ENCODE measurements at regions not wholly inside any gene's neighbourhood (a gene's known extent, or its start where the extent isn't known, plus 50 kb on each side); places are given as distances from the start of the nearest gene placed in this dataset.

DNA sequence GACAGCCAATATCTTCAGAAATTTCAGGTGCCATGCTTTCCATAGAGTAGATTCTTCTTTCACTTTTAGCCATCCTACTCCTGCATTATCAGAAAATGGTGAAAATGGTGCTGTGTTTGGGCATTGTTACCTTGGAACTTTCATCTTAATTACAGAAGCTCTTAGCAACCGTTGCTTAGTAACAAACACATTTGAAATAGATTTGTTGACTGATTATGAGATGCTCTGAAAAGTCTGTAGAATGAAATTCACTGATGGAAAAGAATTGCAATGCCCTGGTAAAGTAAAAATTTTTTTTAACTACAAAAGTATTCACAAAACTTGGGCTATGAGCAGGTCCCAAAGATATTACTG is 249.3 kb upstream of the NEBL start:
- Histone ChIP-seq H4K20me1 (ENCODE audit: insufficient read depth) (no peaks in the 10 kb centered on the region), H3K9me3 (ENCODE audit: low read length) (no peaks in the 10 kb centered on the region), H3K27ac (ENCODE audit: low read length) (peak overlapping the region; percentile 53), H3K79me2 (replicated peaks; ENCODE audit: insufficient read depth, low read length) (no peaks in the 10 kb centered on the region), H3K4me2 (ENCODE audit: low read length) (peak overlapping the region; percentile 49), H3K36me3 (ENCODE audit: insufficient read depth, low read length) (no peaks in the 10 kb centered on the region), H3K9me2 (ENCODE audit: insufficient read depth, low read length) (no peaks in the 10 kb centered on the region), H3K27me3 (ENCODE audit: insufficient read depth, low read depth, low read length) (no peaks in the 10 kb centered on the region), H3F3A (ENCODE audit: insufficient read depth, low read length, poor library complexity, severe bottlenecking) (peaks cover 5% of the 10 kb centered on the region), H2AFZ (ENCODE audit: low read depth, low read length) (no peak overlapping the region), H3K9ac (ENCODE audit: low read length) (no peak overlapping the region), H3K4me3 (ENCODE audit: low read length) (peak overlapping the region; percentile 54)
- TF ChIP-seq MXI1 (conservative IDR thresholded peaks at IDR 0.05; ENCODE audit: poor library complexity, severe bottlenecking) (peak; percentile 9), POLR2AphosphoS5 (IDR thresholded peaks at IDR 0.05) (no peak), EP300 (conservative IDR thresholded peaks at IDR 0.05; ENCODE audit: poor library complexity, severe bottlenecking) (no peak)
- TF ChIP-seq, protein P1, sequence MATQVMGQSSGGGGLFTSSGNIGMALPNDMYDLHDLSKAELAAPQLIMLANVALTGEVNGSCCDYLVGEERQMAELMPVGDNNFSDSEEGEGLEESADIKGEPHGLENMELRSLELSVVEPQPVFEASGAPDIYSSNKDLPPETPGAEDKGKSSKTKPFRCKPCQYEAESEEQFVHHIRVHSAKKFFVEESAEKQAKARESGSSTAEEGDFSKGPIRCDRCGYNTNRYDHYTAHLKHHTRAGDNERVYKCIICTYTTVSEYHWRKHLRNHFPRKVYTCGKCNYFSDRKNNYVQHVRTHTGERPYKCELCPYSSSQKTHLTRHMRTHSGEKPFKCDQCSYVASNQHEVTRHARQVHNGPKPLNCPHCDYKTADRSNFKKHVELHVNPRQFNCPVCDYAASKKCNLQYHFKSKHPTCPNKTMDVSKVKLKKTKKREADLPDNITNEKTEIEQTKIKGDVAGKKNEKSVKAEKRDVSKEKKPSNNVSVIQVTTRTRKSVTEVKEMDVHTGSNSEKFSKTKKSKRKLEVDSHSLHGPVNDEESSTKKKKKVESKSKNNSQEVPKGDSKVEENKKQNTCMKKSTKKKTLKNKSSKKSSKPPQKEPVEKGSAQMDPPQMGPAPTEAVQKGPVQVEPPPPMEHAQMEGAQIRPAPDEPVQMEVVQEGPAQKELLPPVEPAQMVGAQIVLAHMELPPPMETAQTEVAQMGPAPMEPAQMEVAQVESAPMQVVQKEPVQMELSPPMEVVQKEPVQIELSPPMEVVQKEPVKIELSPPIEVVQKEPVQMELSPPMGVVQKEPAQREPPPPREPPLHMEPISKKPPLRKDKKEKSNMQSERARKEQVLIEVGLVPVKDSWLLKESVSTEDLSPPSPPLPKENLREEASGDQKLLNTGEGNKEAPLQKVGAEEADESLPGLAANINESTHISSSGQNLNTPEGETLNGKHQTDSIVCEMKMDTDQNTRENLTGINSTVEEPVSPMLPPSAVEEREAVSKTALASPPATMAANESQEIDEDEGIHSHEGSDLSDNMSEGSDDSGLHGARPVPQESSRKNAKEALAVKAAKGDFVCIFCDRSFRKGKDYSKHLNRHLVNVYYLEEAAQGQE (IDR thresholded peaks at IDR 0.05; ENCODE audit: borderline replicate concordance) = no peak

DNA sequence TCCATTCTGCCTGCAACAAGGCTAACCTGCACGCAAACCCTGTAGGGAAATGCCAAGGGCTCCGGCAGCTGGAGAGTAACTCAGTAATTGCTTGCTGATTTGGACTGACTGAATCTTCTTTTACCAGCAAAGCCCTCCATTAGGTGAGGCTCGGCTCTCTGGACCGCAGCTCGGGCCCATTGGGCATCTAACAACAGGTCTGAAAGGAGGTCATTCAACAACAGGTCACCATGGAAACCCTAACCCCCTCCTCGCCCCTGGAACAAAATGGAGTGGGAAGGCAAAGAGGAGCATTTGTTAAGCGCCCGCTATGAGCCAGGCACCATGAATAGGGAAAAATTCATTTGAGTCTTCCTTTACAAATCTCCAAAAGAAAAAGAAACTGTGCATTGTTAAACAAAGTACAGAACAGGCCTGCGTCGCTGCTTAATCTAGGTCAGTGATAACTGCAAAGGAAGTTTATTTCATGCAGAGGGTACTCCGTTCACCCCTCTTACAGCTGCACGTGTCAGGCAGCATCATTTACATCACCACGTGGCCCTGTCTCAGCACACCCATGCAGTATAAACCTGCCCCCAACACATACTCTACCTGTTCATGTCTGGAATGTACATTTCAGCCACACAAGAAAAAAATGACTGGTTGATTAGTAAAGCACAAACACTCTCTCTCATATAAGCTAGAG is 248.8 kb upstream of the NEBL start:
- peak; percentile 24 for TF ChIP-seq POLR2AphosphoS5 (IDR thresholded peaks at IDR 0.05)
- no peak for TF ChIP-seq EP300 (conservative IDR thresholded peaks at IDR 0.05; ENCODE audit: poor library complexity, severe bottlenecking)
- peak; percentile 75 for TF ChIP-seq MXI1 (conservative IDR thresholded peaks at IDR 0.05; ENCODE audit: poor library complexity, severe bottlenecking)
- Histone ChIP-seq H3K9me2 (ENCODE audit: insufficient read depth, low read length) (no peaks in the 10 kb centered on the region), H3K27me3 (ENCODE audit: insufficient read depth, low read depth, low read length) (no peaks in the 10 kb centered on the region), H3K9me3 (ENCODE audit: low read length) (no peaks in the 10 kb centered on the region), H2AFZ (ENCODE audit: low read depth, low read length) (no peak overlapping the region), H3K27ac (ENCODE audit: low read length) (peak overlapping the region; percentile 53), H3K36me3 (ENCODE audit: insufficient read depth, low read length) (no peaks in the 10 kb centered on the region), H3K4me2 (ENCODE audit: low read length) (peak overlapping the region; percentile 49), H4K20me1 (ENCODE audit: insufficient read depth) (no peaks in the 10 kb centered on the region), H3K9ac (ENCODE audit: low read length) (no peak overlapping the region), H3F3A (ENCODE audit: insufficient read depth, low read length, poor library complexity, severe bottlenecking) (peaks cover 5% of the 10 kb centered on the region), H3K4me3 (ENCODE audit: low read length) (peak overlapping the region; percentile 54), H3K79me2 (replicated peaks; ENCODE audit: insufficient read depth, low read length) (no peaks in the 10 kb centered on the region)

DNA sequence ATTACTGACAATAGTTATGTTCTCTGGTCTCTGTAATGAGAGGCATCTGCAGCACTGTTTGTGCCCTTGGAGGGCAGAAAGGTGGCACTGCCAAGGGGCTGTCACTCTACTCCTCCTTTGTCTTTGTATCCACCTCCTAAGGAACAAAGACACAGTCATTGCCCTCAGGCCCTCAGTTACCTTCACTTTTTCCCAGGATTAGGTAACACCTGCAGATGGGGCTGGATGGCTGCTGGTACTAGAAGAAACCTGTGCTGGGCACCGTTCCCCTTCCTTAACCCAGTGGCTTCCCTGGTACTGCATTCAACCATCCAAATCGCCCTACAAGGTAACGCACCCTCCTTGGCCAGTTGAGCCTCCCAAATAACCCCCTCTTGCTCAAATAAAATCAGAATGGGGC is 246.9 kb upstream of the NEBL start:
- no peaks in the 10 kb centered on the region for H3K36me3 ChIP-seq (ENCODE audit: insufficient read depth, low read length)
- no peak overlapping the region for H3K4me3 ChIP-seq (ENCODE audit: low read length)
- no peaks in the 10 kb centered on the region for H3K9me2 ChIP-seq (ENCODE audit: insufficient read depth, low read length)
- H3K79me2 ChIP-seq (replicated peaks; ENCODE audit: insufficient read depth, low read length) = no peaks in the 10 kb centered on the region
- no peak overlapping the region for H2AFZ ChIP-seq (ENCODE audit: low read depth, low read length)
- TF ChIP-seq POLR2AphosphoS5 (IDR thresholded peaks at IDR 0.05) = no peak
- H3K9me3 ChIP-seq (ENCODE audit: low read length) = no peaks in the 10 kb centered on the region
- H3F3A ChIP-seq (ENCODE audit: insufficient read depth, low read length, poor library complexity, severe bottlenecking) = peaks cover 5% of the 10 kb centered on the region
- no peak overlapping the region for H3K9ac ChIP-seq (ENCODE audit: low read length)
- no peak overlapping the region for H3K27ac ChIP-seq (ENCODE audit: low read length)
- no peaks in the 10 kb centered on the region for H3K27me3 ChIP-seq (ENCODE audit: insufficient read depth, low read depth, low read length)
- no peak overlapping the region for H3K4me2 ChIP-seq (ENCODE audit: low read length)
- H4K20me1 ChIP-seq (ENCODE audit: insufficient read depth) = no peaks in the 10 kb centered on the region

DNA sequence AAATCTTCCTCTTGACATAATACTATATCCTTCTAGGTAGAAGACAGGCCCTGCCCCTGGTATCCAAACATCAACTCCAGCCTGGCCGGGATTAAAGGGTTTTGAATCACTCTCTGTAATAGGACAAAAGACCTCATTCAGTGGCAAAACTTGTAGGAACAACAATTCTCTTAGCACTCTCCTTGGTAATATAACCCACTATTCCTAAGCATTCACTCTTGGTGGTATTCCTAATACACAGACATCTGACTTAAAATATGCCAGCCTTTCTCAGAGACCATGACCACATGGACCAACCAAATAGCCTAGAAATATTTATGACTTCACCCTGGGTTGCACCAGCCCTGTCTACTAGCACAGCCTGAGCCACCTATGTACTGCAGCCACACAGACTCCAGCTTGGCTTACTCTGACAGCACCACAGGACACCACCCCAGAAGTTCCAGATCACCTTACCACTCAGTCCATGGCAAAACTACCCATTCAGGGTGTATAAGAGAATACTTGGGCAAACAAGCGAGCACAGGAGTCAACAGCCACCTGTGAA is 244.9 kb upstream of the NEBL start:
- Histone ChIP-seq H3K36me3 (ENCODE audit: insufficient read depth, low read length) (no peaks in the 10 kb centered on the region), H4K20me1 (ENCODE audit: insufficient read depth) (no peaks in the 10 kb centered on the region), H3K4me2 (ENCODE audit: low read length) (no peak overlapping the region), H3K9ac (ENCODE audit: low read length) (no peak overlapping the region), H3K9me3 (ENCODE audit: low read length) (no peaks in the 10 kb centered on the region), H3K9me2 (ENCODE audit: insufficient read depth, low read length) (no peaks in the 10 kb centered on the region), H3K27ac (ENCODE audit: low read length) (no peak overlapping the region), H3K4me3 (ENCODE audit: low read length) (no peak overlapping the region), H3F3A (ENCODE audit: insufficient read depth, low read length, poor library complexity, severe bottlenecking) (peaks cover 5% of the 10 kb centered on the region), H3K79me2 (replicated peaks; ENCODE audit: insufficient read depth, low read length) (no peaks in the 10 kb centered on the region), H2AFZ (ENCODE audit: low read depth, low read length) (no peak overlapping the region), H3K27me3 (ENCODE audit: insufficient read depth, low read depth, low read length) (no peaks in the 10 kb centered on the region)
- TF ChIP-seq POLR2AphosphoS5 (IDR thresholded peaks at IDR 0.05) (no peak), EP300 (conservative IDR thresholded peaks at IDR 0.05; ENCODE audit: poor library complexity, severe bottlenecking) (no peak), RAD21 (conservative IDR thresholded peaks at IDR 0.05) (no peak), SMC3 (conservative IDR thresholded peaks at IDR 0.05; ENCODE audit: poor library complexity) (no peak), MXI1 (conservative IDR thresholded peaks at IDR 0.05; ENCODE audit: poor library complexity, severe bottlenecking) (no peak), TAF1 (IDR thresholded peaks at IDR 0.05; ENCODE audit: low read depth) (no peak), EZH2 (IDR thresholded peaks at IDR 0.05; ENCODE audit: borderline replicate concordance, insufficient read depth, low read length, poor library complexity, severe bottlenecking) (no peak)
- TF ChIP-seq, protein P2, sequence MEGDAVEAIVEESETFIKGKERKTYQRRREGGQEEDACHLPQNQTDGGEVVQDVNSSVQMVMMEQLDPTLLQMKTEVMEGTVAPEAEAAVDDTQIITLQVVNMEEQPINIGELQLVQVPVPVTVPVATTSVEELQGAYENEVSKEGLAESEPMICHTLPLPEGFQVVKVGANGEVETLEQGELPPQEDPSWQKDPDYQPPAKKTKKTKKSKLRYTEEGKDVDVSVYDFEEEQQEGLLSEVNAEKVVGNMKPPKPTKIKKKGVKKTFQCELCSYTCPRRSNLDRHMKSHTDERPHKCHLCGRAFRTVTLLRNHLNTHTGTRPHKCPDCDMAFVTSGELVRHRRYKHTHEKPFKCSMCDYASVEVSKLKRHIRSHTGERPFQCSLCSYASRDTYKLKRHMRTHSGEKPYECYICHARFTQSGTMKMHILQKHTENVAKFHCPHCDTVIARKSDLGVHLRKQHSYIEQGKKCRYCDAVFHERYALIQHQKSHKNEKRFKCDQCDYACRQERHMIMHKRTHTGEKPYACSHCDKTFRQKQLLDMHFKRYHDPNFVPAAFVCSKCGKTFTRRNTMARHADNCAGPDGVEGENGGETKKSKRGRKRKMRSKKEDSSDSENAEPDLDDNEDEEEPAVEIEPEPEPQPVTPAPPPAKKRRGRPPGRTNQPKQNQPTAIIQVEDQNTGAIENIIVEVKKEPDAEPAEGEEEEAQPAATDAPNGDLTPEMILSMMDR (IDR thresholded peaks at IDR 0.05; ENCODE audit: poor library complexity, severe bottlenecking) = no peak
